Peyer's patch (tissue), 4 donors: ENCODE measurements at regions not wholly inside any gene's neighbourhood (a gene's known extent, or its start where the extent isn't known, plus 50 kb on each side); places are given as distances from the start of the nearest gene placed in this dataset.

Experiments
- DNase-seq, 3 donors: peaks; one replicate each; pipeline ENCODE4 v3.0.0-alpha.2; 2017 to 2019
- H3K27ac ChIP-seq, 4 donors: fragments of 200-600 bp; sonication (generic); one replicate each; pipeline ENCODE4 v1.5.1; 2016 to 2019
- H3K27me3 ChIP-seq, 2 donors: fragments of 200-600 bp; sonication (generic); one replicate each; pipeline ENCODE4 v1.5.1; 2019
- H3K36me3 ChIP-seq, 3 donors: fragments of 200-600 bp; sonication (generic); one replicate each; pipeline ENCODE4 v1.5.1; 2016 to 2019
- H3K4me1 ChIP-seq, 4 donors: fragments of 200-600 bp; sonication (generic); one replicate each; pipeline ENCODE4 v1.5.1; 2016 to 2019
- H3K4me3 ChIP-seq, 4 donors: fragments of 200-600 bp; sonication (generic); 1 replicate in 3 of 4; 2 replicates in 1 of 4; pipeline ENCODE4 v1.5.1; 2016 to 2019; ENCODE audit warnings: mild to moderate bottlenecking in 1 of 4
- H3K9me3 ChIP-seq, 4 donors: fragments of 200-600 bp; sonication (generic); one replicate each; pipeline ENCODE4 v1.5.1; 2016 to 2019; ENCODE audit warnings: mild to moderate bottlenecking in 1 of 4
- POLR2A ChIP-seq, 2 donors: fragments of 450-650 bp; IDR thresholded peaks; one replicate each; pipeline ENCODE4 v1.5.1; 2017; ENCODE audit warnings: antibody characterized with exemption in 2 of 2, mild to moderate bottlenecking in 2 of 2, moderate library complexity in 2 of 2
- TF ChIP-seq, protein P1 (sequence below), 6 experiments: fragments of 450-650 bp in 4 of 6; fragments of 200-600 bp in 2 of 6; sonication (generic) in 1 of 6; IDR thresholded peaks; one replicate each; pipeline ENCODE4 v1.5.1; 2017 to 2019; ENCODE audit warnings: antibody characterized with exemption in 6 of 6, mild to moderate bottlenecking in 3 of 6, moderate library complexity in 1 of 6

DNA sequence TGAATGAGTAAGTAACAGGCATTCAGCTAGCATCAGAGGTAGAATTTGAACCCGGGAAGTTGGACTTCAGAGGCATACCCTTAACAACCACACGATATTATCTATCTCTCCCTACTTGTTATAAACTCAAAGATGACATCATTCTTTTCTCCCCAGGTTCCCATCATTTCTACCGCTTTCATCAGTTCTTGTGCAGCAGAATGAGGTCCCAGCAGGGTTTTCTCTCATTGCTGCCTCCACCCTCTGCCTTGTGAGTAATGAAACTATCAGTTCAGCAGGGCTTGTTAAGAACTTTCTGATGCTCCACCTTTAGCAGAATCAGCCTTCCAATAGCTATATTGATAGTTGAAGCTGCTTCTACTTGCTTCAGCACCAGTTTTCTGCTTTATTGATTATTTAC is 487.5 kb upstream of the KCNMB2 start:
- no peaks in the 10 kb centered on the region for H3K4me1 ChIP-seq
- no peaks in the 10 kb centered on the region for H3K27me3 ChIP-seq
- no peak overlapping the region for H3K4me3 ChIP-seq
- DNase-seq, result no peak
- no peak overlapping the region for H3K27ac ChIP-seq
- H3K36me3 ChIP-seq, result no peaks in the 10 kb centered on the region
- TF ChIP-seq, protein P1, sequence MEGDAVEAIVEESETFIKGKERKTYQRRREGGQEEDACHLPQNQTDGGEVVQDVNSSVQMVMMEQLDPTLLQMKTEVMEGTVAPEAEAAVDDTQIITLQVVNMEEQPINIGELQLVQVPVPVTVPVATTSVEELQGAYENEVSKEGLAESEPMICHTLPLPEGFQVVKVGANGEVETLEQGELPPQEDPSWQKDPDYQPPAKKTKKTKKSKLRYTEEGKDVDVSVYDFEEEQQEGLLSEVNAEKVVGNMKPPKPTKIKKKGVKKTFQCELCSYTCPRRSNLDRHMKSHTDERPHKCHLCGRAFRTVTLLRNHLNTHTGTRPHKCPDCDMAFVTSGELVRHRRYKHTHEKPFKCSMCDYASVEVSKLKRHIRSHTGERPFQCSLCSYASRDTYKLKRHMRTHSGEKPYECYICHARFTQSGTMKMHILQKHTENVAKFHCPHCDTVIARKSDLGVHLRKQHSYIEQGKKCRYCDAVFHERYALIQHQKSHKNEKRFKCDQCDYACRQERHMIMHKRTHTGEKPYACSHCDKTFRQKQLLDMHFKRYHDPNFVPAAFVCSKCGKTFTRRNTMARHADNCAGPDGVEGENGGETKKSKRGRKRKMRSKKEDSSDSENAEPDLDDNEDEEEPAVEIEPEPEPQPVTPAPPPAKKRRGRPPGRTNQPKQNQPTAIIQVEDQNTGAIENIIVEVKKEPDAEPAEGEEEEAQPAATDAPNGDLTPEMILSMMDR (IDR thresholded peaks at IDR 0.05), result no peak
- no peak for TF ChIP-seq POLR2A (IDR thresholded peaks at IDR 0.05)
- no peaks in the 10 kb centered on the region for H3K9me3 ChIP-seq

DNA sequence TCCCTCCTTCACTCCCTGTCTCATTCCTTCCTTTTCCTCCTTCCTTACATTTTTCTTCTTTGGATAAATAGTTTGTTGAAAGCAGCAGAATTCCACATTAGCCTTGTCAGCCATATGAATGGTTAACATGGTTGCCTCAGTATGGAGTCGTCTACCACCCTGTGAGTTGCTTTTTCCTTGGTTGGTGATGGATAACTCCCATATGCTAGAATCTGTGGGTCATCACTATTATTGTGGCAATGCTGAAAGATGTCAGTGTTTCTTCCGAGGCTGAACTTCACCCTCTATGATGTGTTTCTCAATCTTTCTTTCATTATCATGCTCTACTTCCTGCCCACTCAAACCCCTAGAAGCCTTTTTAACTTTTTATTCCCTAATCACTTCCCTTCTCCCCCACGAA is 481.8 kb upstream of the KCNMB2 start:
- Histone ChIP-seq H3K27me3 (no peaks in the 10 kb centered on the region), H3K4me3 (no peak overlapping the region), H3K27ac (no peak overlapping the region), H3K9me3 (no peaks in the 10 kb centered on the region), H3K36me3 (no peaks in the 10 kb centered on the region), H3K4me1 (peaks cover 0 to 5% (median 0%) of the 10 kb centered on the region in 4 donors)
- no peak for TF ChIP-seq POLR2A (IDR thresholded peaks at IDR 0.05)
- TF ChIP-seq, protein P1 (IDR thresholded peaks at IDR 0.05), result no peak
- DNase-seq, result no peak

DNA sequence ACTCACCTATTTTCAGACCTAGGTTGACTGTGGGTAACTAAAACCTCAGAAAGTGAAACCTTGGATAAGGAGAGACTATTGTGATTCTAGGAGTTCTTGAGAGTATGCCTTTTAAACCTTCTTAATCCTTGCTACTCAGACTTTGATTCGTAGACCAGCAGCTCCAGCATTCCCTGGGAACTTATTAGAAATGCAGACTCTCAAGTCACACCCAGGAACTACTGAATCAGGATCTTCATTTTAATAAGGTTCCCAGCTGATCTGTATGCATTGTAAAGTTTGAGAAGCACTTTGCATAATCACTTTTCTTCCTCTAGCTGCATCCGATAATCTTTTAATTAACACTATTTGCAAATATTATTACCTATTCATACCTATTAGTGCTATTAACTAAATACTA is 480.3 kb upstream of the KCNMB2 start:
- H3K9me3 ChIP-seq, result no peaks in the 10 kb centered on the region
- TF ChIP-seq POLR2A (IDR thresholded peaks at IDR 0.05), result no peak
- TF ChIP-seq, protein P1 (IDR thresholded peaks at IDR 0.05), result no peak
- H3K4me1 ChIP-seq, result peaks cover 0 to 7% (median 0%) of the 10 kb centered on the region in 4 donors
- no peaks in the 10 kb centered on the region for H3K36me3 ChIP-seq
- H3K27me3 ChIP-seq, result no peaks in the 10 kb centered on the region
- DNase-seq, result no peak
- H3K4me3 ChIP-seq, result no peak overlapping the region
- H3K27ac ChIP-seq, result no peak overlapping the region

DNA sequence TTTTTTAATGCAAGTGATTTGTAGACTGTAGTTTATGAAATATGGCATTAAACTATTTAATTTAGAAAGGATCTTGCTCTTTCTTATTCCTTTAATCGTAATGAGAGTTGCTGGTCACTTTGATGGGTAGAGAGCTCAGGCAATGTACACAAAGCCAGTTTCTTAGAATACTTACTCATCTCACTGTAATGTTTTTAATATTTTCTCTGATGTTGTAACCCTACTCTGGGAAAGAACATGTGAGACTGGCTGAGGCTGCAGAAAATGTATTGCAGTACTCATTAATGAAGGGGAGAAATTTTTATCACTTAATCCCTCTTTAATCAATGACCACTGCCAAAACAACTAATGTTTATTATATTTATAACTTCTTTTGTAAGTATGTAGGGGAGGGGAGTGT is 479.4 kb upstream of the KCNMB2 start:
- Histone ChIP-seq H3K36me3 (no peaks in the 10 kb centered on the region), H3K27me3 (no peaks in the 10 kb centered on the region), H3K4me3 (no peak overlapping the region), H3K9me3 (no peaks in the 10 kb centered on the region), H3K4me1 (peaks cover 0 to 7% (median 0%) of the 10 kb centered on the region in 4 donors), H3K27ac (no peak overlapping the region)
- no peak for TF ChIP-seq POLR2A (IDR thresholded peaks at IDR 0.05)
- TF ChIP-seq, protein P1 (IDR thresholded peaks at IDR 0.05), result no peak
- no peak for DNase-seq

DNA sequence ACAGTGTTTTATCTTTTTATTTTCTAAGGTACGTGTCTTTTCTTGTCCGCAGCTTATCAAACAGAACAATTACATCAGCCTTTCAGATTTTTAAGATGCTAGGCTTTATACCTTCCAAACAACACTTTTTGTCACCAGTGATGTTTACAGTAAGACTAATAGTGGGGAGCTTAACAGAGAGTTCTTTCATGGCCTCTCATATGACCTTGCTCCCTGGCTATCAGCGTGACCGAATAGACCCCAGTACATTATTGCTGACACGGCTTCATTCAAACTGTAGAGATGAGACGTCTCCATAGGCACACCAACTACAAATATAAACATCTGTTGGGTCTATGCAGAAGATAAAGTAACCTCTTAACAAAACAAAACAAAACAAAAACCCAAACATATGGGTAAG is 477.6 kb upstream of the KCNMB2 start:
- H3K4me1 ChIP-seq, result peaks cover 0 to 7% (median 0%) of the 10 kb centered on the region in 4 donors
- H3K27ac ChIP-seq, result peak overlapping the region in 1 of 4 donors; percentile 55
- no peaks in the 10 kb centered on the region for H3K9me3 ChIP-seq
- no peak for TF ChIP-seq POLR2A (IDR thresholded peaks at IDR 0.05)
- TF ChIP-seq, protein P1 (IDR thresholded peaks at IDR 0.05), result no peak
- no peaks in the 10 kb centered on the region for H3K27me3 ChIP-seq
- DNase-seq, result no peak
- no peak overlapping the region for H3K4me3 ChIP-seq
- H3K36me3 ChIP-seq, result no peaks in the 10 kb centered on the region

DNA sequence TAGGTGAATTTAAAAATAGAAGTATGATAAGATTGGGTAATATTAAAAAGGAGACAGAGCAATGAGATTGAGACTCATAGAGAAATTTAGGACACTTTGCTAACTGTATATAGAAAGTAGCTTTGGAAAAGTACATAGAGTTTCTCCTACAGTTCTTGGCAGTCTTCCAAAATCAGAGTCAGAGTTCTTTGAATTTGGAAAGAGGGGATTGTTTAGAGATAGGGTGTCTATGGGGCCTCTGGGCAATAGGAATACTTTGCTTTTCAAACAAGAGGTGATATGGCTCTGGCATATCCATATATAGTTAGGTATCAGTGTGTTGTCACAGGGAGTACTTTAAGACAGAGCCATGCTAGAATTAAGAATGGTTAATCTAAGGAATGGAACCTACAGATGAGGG is 477.1 kb upstream of the KCNMB2 start:
- Histone ChIP-seq H3K27ac (peak overlapping the region in 1 of 4 donors; percentile 55), H3K27me3 (no peaks in the 10 kb centered on the region), H3K36me3 (no peaks in the 10 kb centered on the region), H3K4me3 (no peak overlapping the region), H3K4me1 (peaks cover 0 to 7% (median 0%) of the 10 kb centered on the region in 4 donors), H3K9me3 (no peaks in the 10 kb centered on the region)
- TF ChIP-seq POLR2A (IDR thresholded peaks at IDR 0.05), result no peak
- TF ChIP-seq, protein P1 (IDR thresholded peaks at IDR 0.05), result no peak
- DNase-seq, result no peak
